Ectodermal cell (in vitro differentiated cells): ENCODE measurements at regions not wholly inside any gene's neighbourhood (a gene's known extent, or its start where the extent isn't known, plus 50 kb on each side); places are given as distances from the start of the nearest gene placed in this dataset.

ENCODE experiments used
- H3K27ac ChIP-seq: 2 replicates; pipeline ENCODE4 v1.7.0; 2013; ENCODE audit warnings: mild to moderate bottlenecking, low read depth, low read length; ENCODE audit not compliant: insufficient read depth, poor library complexity, severe bottlenecking
- H3K27me3 ChIP-seq: 2 replicates; pipeline ENCODE4 v1.7.0; 2013; ENCODE audit warnings: mild to moderate bottlenecking, low read length; ENCODE audit not compliant: insufficient read depth, control insufficient read depth, poor library complexity, severe bottlenecking
- H3K36me3 ChIP-seq: one replicate; pipeline ENCODE4 v1.7.0; 2013; ENCODE audit warnings: low read length; ENCODE audit not compliant: control insufficient read depth, insufficient read depth
- H3K4me1 ChIP-seq: one replicate; pipeline ENCODE4 v1.7.0; 2013; ENCODE audit warnings: low read length; ENCODE audit not compliant: control insufficient read depth, insufficient read depth
- H3K4me3 ChIP-seq: 2 replicates; pipeline ENCODE4 v1.7.0; 2013; ENCODE audit warnings: low read depth, low read length, control low read depth; ENCODE audit not compliant: insufficient read depth
- H3K9me3 ChIP-seq: 2 replicates; pipeline ENCODE4 v1.7.0; 2013; ENCODE audit warnings: mild to moderate bottlenecking, low read length, moderate library complexity; ENCODE audit not compliant: control insufficient read depth
- WGBS, 2 experiments: methylation state at CpG; one replicate each; pipeline ENCODE4 v1.1.7; 2013; ENCODE audit warnings: missing lambda C conversion rate in 2 of 2; 5-methylcytosine and 5-hydroxymethylcytosine counted together

- no peak overlapping the region for H3K27ac ChIP-seq
- WGBS, 2 experiments, result 95 to 96% methylated on average over 7 of the region's 7 CpGs
- no peaks in the 10 kb centered on the region for H3K36me3 ChIP-seq
- no peaks in the 10 kb centered on the region for H3K27me3 ChIP-seq
- no peaks in the 10 kb centered on the region for H3K9me3 ChIP-seq
- H3K4me1 ChIP-seq, result peaks cover 34% of the 10 kb centered on the region
- no peak overlapping the region for H3K4me3 ChIP-seq
These were observed 154.0 kb downstream of the PRL start for GRCh38 chr6:22142856-22143255.

GRCh38 chr6:22145376-22145775, 151.5 kb downstream of the PRL start:
- Histone ChIP-seq H3K4me3 (no peak overlapping the region), H3K9me3 (no peaks in the 10 kb centered on the region), H3K36me3 (no peaks in the 10 kb centered on the region), H3K27ac (no peak overlapping the region), H3K4me1 (peaks cover 33% of the 10 kb centered on the region), H3K27me3 (no peaks in the 10 kb centered on the region)
- WGBS, 2 experiments, result 95 to 96% methylated on average over 3 of the region's 3 CpGs

- Histone ChIP-seq H3K4me3 (no peak overlapping the region), H3K27me3 (no peaks in the 10 kb centered on the region), H3K27ac (no peak overlapping the region), H3K9me3 (no peaks in the 10 kb centered on the region), H3K4me1 (peaks cover 31% of the 10 kb centered on the region), H3K36me3 (no peaks in the 10 kb centered on the region)
- 82 to 86% methylated on average over 11 to 15 of the region's 15 CpGs for WGBS, 2 experiments
These were observed 150.8 kb downstream of the PRL start for GRCh38 chr6:22145823-22146677.

GRCh38 chr6:22146678-22146930, 150.2 kb downstream of the PRL start:
- no peak overlapping the region for H3K27ac ChIP-seq
- peaks cover 29% of the 10 kb centered on the region for H3K4me1 ChIP-seq
- H3K4me3 ChIP-seq, result no peak overlapping the region
- no peaks in the 10 kb centered on the region for H3K9me3 ChIP-seq
- 95 to 96% methylated on average over 17 of the region's 17 CpGs for WGBS, 2 experiments
- H3K27me3 ChIP-seq, result no peaks in the 10 kb centered on the region
- H3K36me3 ChIP-seq, result no peaks in the 10 kb centered on the region

- Histone ChIP-seq H3K4me1 (peaks cover 29% of the 10 kb centered on the region), H3K4me3 (no peak overlapping the region), H3K27me3 (no peaks in the 10 kb centered on the region), H3K36me3 (no peaks in the 10 kb centered on the region), H3K27ac (no peak overlapping the region), H3K9me3 (no peaks in the 10 kb centered on the region)
- WGBS, 2 experiments, result 92 to 93% methylated on average over 21 to 22 of the region's 22 CpGs
These were observed 149.7 kb downstream of the PRL start for GRCh38 chr6:22146931-22147701.

DNA sequence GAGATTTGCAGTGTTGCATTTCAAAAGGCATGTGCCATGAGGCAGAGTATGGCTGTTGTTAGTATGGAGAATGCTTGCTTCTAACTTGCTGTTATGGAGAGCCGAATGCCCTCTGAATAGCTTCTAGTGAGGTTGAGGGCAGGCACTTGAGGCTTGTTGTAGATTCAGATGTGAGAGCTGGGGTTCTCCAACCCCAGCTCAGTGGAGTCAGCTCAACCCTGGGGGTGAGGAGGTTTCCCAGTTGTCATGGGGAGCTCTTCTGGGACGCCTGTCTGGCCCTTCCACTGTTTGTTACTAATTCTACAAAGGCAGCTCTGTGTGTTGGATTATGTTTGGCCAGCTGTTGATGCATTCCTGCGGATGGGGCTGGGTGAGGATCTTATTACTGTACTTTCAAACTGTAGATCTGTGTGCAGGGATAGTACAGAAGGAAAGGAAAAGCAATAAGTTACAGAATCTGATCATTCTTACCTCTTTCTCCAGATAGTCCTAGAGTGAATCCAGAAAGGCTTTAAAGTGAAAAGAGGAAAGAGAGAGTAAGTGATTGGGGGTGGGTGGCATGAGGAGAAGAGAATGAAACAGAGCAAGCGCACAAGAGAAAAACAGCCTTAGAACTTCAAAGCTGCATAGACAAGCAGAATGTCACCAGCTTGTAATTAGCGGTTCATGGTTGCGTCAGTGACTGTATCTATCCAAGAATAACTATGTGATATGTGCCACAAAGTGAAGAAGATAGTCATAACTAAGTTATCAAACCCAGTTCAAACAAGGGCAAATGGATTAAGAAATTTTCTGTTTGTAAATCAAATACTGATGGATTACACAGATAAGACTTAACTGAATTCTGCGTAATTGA, 148.7 kb downstream of the PRL start:
- H3K4me3 ChIP-seq, result no peak overlapping the region
- 81 to 85% methylated on average over 7 of the region's 7 CpGs for WGBS, 2 experiments
- peaks cover 29% of the 10 kb centered on the region for H3K4me1 ChIP-seq
- no peak overlapping the region for H3K27ac ChIP-seq
- H3K27me3 ChIP-seq, result no peaks in the 10 kb centered on the region
- no peaks in the 10 kb centered on the region for H3K9me3 ChIP-seq
- H3K36me3 ChIP-seq, result no peaks in the 10 kb centered on the region

DNA sequence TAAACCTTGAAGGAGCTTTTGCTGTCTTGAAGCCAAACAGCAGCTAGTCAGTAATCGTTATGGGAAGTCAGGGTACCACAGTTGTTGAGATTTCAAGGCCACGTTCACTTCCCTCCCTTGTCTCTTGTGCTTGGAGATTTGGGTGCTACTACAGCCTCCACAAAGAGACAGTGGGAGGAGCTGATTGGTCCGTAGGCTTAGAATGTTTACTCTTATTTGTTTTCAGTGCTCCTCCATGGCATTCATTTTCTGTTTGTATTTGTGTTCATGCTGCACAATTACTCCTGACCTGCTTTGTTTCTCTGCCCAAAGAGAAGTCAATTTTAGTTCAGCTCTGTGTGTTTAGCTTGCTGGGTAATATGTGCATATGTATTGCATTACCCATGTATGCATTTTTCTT, 147.7 kb downstream of the PRL start:
- no peak overlapping the region for H3K4me3 ChIP-seq

GRCh38 chr6:22149501-22150367, 147.1 kb downstream of the PRL start:
- no peak overlapping the region for H3K4me3 ChIP-seq
- no peaks in the 10 kb centered on the region for H3K27me3 ChIP-seq
- no peak overlapping the region for H3K27ac ChIP-seq
- 91% methylated on average over 11 of the region's 11 CpGs for WGBS, 2 experiments
- no peaks in the 10 kb centered on the region for H3K9me3 ChIP-seq
- H3K4me1 ChIP-seq, result peaks cover 29% of the 10 kb centered on the region
- H3K36me3 ChIP-seq, result no peaks in the 10 kb centered on the region

More for the DNA sequence above, 147.7 kb downstream of the PRL start:
- no peaks in the 10 kb centered on the region for H3K9me3 ChIP-seq
- no peak overlapping the region for H3K27ac ChIP-seq
- 73 to 79% methylated on average over 3 of the region's 3 CpGs for WGBS, 2 experiments
- H3K36me3 ChIP-seq, result no peaks in the 10 kb centered on the region
- H3K27me3 ChIP-seq, result no peaks in the 10 kb centered on the region
- H3K4me1 ChIP-seq, result peaks cover 29% of the 10 kb centered on the region

- Histone ChIP-seq H3K27ac (no peak overlapping the region), H3K36me3 (no peaks in the 10 kb centered on the region), H3K4me3 (no peak overlapping the region), H3K4me1 (peaks cover 29% of the 10 kb centered on the region), H3K9me3 (no peaks in the 10 kb centered on the region), H3K27me3 (no peaks in the 10 kb centered on the region)
These were observed 146.3 kb downstream of the PRL start for GRCh38 chr6:22150368-22151035.
